WTC11 (cell line): ENCODE measurements at regions not wholly inside any gene's neighbourhood (a gene's known extent, or its start where the extent isn't known, plus 50 kb on each side); places are given as distances from the start of the nearest gene placed in this dataset.

Experiments used
- NFYB ChIP-seq: sonication (generic); formaldehyde crosslinking; conservative IDR thresholded peaks from 2 replicates; pipeline ENCODE4 v1.8.0; 2022; ENCODE audit warnings: low read depth, missing genetic modification reagents
- ZNF425 ChIP-seq: fragments of 250-450 bp; sonication (Bioruptor Pico); conservative IDR thresholded peaks from 2 replicates; pipeline ENCODE4 v1.9.0; 2021; ENCODE audit warnings: mild to moderate bottlenecking
- TF ChIP-seq, protein P1 (sequence below): sonication (generic); formaldehyde crosslinking; IDR thresholded peaks from 2 replicates; pipeline ENCODE4 v1.8.0; 2022; ENCODE audit warnings: mild to moderate bottlenecking, missing genetic modification reagents
- TF ChIP-seq, protein P2 (sequence below): sonication (generic); formaldehyde crosslinking; IDR thresholded peaks from 2 replicates; pipeline ENCODE4 v1.8.0; 2023; ENCODE audit warnings: missing genetic modification reagents, mild to moderate bottlenecking, borderline replicate concordance
- TF ChIP-seq, protein P3 (sequence below): sonication (generic); formaldehyde crosslinking; IDR thresholded peaks from 2 replicates; pipeline ENCODE4 v1.8.0; 2022; ENCODE audit warnings: mild to moderate bottlenecking, missing genetic modification reagents

DNA sequence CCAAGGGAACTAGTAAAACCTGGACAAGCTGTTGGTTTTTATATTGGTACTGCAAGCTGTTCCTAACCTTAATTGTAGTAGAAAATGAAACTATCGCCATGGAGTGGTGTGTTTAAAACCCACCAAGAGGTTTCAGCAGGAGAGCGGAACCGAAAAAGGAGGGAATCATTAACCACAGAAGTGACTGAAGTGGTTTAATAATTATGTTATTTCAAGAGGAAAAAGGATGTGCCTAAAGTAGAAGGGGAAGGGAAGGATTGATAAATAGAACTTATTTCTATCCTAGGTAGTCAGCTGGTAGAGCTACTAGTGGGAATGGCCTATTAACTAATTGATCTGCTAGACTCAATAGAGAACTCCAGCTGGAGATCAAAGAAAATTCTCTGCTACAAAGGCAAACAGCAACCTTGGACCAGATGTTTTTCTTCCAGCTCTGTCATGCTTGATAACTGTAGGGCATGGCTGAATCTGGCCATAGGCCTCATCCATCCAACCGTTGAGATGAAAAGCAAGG, 91.8 kb downstream of the BAMBI start:
- TF ChIP-seq, protein P1, sequence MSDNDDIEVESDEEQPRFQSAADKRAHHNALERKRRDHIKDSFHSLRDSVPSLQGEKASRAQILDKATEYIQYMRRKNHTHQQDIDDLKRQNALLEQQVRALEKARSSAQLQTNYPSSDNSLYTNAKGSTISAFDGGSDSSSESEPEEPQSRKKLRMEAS (CRISPR knock-in tag) = no peak
- TF ChIP-seq ZNF425 = no peak
- TF ChIP-seq, protein P2, sequence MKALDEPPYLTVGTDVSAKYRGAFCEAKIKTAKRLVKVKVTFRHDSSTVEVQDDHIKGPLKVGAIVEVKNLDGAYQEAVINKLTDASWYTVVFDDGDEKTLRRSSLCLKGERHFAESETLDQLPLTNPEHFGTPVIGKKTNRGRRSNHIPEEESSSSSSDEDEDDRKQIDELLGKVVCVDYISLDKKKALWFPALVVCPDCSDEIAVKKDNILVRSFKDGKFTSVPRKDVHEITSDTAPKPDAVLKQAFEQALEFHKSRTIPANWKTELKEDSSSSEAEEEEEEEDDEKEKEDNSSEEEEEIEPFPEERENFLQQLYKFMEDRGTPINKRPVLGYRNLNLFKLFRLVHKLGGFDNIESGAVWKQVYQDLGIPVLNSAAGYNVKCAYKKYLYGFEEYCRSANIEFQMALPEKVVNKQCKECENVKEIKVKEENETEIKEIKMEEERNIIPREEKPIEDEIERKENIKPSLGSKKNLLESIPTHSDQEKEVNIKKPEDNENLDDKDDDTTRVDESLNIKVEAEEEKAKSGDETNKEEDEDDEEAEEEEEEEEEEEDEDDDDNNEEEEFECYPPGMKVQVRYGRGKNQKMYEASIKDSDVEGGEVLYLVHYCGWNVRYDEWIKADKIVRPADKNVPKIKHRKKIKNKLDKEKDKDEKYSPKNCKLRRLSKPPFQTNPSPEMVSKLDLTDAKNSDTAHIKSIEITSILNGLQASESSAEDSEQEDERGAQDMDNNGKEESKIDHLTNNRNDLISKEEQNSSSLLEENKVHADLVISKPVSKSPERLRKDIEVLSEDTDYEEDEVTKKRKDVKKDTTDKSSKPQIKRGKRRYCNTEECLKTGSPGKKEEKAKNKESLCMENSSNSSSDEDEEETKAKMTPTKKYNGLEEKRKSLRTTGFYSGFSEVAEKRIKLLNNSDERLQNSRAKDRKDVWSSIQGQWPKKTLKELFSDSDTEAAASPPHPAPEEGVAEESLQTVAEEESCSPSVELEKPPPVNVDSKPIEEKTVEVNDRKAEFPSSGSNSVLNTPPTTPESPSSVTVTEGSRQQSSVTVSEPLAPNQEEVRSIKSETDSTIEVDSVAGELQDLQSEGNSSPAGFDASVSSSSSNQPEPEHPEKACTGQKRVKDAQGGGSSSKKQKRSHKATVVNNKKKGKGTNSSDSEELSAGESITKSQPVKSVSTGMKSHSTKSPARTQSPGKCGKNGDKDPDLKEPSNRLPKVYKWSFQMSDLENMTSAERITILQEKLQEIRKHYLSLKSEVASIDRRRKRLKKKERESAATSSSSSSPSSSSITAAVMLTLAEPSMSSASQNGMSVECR = no peak
- TF ChIP-seq, protein P3, sequence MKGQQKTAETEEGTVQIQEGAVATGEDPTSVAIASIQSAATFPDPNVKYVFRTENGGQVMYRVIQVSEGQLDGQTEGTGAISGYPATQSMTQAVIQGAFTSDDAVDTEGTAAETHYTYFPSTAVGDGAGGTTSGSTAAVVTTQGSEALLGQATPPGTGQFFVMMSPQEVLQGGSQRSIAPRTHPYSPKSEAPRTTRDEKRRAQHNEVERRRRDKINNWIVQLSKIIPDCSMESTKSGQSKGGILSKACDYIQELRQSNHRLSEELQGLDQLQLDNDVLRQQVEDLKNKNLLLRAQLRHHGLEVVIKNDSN (CRISPR knock-in tag) = no peak
- TF ChIP-seq NFYB = no peak
